Uterus (tissue), 2 donors: ENCODE measurements at regions not wholly inside any gene's neighbourhood (a gene's known extent, or its start where the extent isn't known, plus 50 kb on each side); places are given as distances from the start of the nearest gene placed in this dataset.

Source experiments
- CTCF ChIP-seq, 4 experiments: fragments of 200-600 bp in 2 of 4; fragments of 450-650 bp in 2 of 4; sonication (generic) in 2 of 4; IDR thresholded peaks; one replicate each; pipeline ENCODE4 v1.5.1; 2016 to 2019; ENCODE audit warnings: antibody characterized with exemption in 4 of 4, mild to moderate bottlenecking in 2 of 4, moderate library complexity in 1 of 4
- POLR2A ChIP-seq, 2 donors: fragments of 450-650 bp; IDR thresholded peaks; one replicate each; pipeline ENCODE4 v1.6.1; 2016; ENCODE audit warnings: antibody characterized with exemption in 2 of 2, mild to moderate bottlenecking in 1 of 2, moderate library complexity in 1 of 2

- TF ChIP-seq CTCF (IDR thresholded peaks at IDR 0.05) = no peak
- no peak for TF ChIP-seq POLR2A (IDR thresholded peaks at IDR 0.05)
These were observed 438.7 kb upstream of the AR start for GRCh38 chrX:67104982-67105757.
